Breast epithelium (tissue), 3 donors: ENCODE measurements at regions not wholly inside any gene's neighbourhood (a gene's known extent, or its start where the extent isn't known, plus 50 kb on each side); places are given as distances from the start of the nearest gene placed in this dataset.

Experiments used
- POLR2A ChIP-seq: fragments of 450-650 bp; IDR thresholded peaks from one replicate; pipeline ENCODE4 v1.6.1; 2016; ENCODE audit warnings: antibody characterized with exemption, mild to moderate bottlenecking, moderate library complexity
- POLR2AphosphoS5 ChIP-seq, 3 donors: sonication (generic); formaldehyde crosslinking; IDR thresholded peaks; one replicate each; pipeline ENCODE4 v1.6.1; 2017; ENCODE audit warnings: antibody characterized with exemption in 3 of 3
- TF ChIP-seq, protein P1 (sequence below), 3 donors: fragments of 450-650 bp; IDR thresholded peaks; one replicate each; pipeline ENCODE4 v1.5.1; 2016 to 2017; ENCODE audit warnings: antibody characterized with exemption in 3 of 3, mild to moderate bottlenecking in 3 of 3, moderate library complexity in 3 of 3

- TF ChIP-seq, protein P1, sequence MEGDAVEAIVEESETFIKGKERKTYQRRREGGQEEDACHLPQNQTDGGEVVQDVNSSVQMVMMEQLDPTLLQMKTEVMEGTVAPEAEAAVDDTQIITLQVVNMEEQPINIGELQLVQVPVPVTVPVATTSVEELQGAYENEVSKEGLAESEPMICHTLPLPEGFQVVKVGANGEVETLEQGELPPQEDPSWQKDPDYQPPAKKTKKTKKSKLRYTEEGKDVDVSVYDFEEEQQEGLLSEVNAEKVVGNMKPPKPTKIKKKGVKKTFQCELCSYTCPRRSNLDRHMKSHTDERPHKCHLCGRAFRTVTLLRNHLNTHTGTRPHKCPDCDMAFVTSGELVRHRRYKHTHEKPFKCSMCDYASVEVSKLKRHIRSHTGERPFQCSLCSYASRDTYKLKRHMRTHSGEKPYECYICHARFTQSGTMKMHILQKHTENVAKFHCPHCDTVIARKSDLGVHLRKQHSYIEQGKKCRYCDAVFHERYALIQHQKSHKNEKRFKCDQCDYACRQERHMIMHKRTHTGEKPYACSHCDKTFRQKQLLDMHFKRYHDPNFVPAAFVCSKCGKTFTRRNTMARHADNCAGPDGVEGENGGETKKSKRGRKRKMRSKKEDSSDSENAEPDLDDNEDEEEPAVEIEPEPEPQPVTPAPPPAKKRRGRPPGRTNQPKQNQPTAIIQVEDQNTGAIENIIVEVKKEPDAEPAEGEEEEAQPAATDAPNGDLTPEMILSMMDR (IDR thresholded peaks at IDR 0.05), result no peak
- TF ChIP-seq POLR2A, result no peak
- TF ChIP-seq POLR2AphosphoS5 (IDR thresholded peaks at IDR 0.05), result no peak
These were observed 307.6 kb downstream of the QKI start for GRCh38 chr6:163721922-163722692.
